ENCODE measurements at regions not wholly inside any gene's neighbourhood (a gene's known extent, or its start where the extent isn't known, plus 50 kb on each side); places are given as distances from the start of the nearest gene placed in this dataset.

DNA sequence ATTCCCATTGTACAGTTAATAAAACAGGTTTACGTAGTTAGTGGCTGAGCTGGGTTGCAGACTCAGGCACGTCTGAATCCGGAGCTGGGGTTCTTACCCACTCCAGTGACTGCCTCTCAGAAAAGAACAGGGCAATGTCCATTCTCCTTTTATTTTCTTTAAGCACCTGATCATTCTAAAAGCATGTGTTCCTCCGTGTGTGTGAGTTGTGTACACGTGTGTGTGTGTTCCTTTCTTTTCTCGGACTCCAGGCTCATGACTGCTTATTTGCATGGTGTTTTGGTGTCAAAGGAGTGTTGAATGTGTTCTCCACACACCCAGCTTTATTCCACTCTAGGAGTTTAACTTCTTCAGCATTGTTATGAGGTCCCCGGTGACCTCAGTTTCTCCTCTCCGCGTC lies 260.1 kb downstream of the SNX10 start:
- no peaks in the 10 kb centered on the region for H3K27me3 ChIP-seq (ENCODE audit: insufficient read depth, low read depth, low read length)

DNA sequence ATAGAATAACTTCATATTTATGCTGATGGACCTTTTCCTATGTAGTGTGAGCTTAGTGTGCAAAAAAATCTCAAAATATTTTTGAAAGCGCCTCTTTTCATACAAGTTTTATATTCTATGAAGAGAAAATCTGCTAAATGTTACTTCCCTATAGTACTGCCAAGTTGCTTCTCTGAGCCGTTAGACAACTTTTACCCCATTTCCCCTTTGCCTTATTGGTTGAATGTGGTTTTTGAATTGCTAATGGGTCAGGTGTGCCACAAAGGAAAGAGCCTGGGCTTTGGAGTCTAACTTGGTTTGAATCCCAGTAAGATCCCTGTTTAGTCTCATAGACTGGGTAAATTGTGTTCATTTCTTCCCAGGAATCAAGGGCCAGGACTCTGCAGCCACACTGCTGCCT lies 261.5 kb downstream of the SNX10 start:
- H3K4me2 ChIP-seq (ENCODE audit: low read length), result no peak overlapping the region
- no peaks in the 10 kb centered on the region for H4K20me1 ChIP-seq (ENCODE audit: insufficient read depth)
- no peak overlapping the region for H2AFZ ChIP-seq (ENCODE audit: low read depth, low read length)
- H3K4me3 ChIP-seq (ENCODE audit: low read length), result no peak overlapping the region
- H3K79me2 ChIP-seq (replicated peaks; ENCODE audit: insufficient read depth, low read length), result no peaks in the 10 kb centered on the region
- no peaks in the 10 kb centered on the region for H3K36me3 ChIP-seq (ENCODE audit: insufficient read depth, low read length)
- no peaks in the 10 kb centered on the region for H3F3A ChIP-seq (ENCODE audit: insufficient read depth, low read length, poor library complexity, severe bottlenecking)
- no peaks in the 10 kb centered on the region for H3K9me2 ChIP-seq (ENCODE audit: insufficient read depth, low read length)
- H3K9me3 ChIP-seq (ENCODE audit: low read length), result no peaks in the 10 kb centered on the region
- H3K27ac ChIP-seq (ENCODE audit: low read length), result no peak overlapping the region
- no peak for TF ChIP-seq RAD21 (conservative IDR thresholded peaks at IDR 0.05)
- no peak for TF ChIP-seq SMC3 (conservative IDR thresholded peaks at IDR 0.05; ENCODE audit: poor library complexity)
- TF ChIP-seq POLR2AphosphoS5 (IDR thresholded peaks at IDR 0.05), result no peak
- no peak for TF ChIP-seq EP300 (conservative IDR thresholded peaks at IDR 0.05; ENCODE audit: poor library complexity, severe bottlenecking)
- no peak for TF ChIP-seq EZH2 (IDR thresholded peaks at IDR 0.05; ENCODE audit: borderline replicate concordance, insufficient read depth, low read length, poor library complexity, severe bottlenecking)
- TF ChIP-seq MXI1 (conservative IDR thresholded peaks at IDR 0.05; ENCODE audit: poor library complexity, severe bottlenecking), result no peak
- TF ChIP-seq, protein P1, sequence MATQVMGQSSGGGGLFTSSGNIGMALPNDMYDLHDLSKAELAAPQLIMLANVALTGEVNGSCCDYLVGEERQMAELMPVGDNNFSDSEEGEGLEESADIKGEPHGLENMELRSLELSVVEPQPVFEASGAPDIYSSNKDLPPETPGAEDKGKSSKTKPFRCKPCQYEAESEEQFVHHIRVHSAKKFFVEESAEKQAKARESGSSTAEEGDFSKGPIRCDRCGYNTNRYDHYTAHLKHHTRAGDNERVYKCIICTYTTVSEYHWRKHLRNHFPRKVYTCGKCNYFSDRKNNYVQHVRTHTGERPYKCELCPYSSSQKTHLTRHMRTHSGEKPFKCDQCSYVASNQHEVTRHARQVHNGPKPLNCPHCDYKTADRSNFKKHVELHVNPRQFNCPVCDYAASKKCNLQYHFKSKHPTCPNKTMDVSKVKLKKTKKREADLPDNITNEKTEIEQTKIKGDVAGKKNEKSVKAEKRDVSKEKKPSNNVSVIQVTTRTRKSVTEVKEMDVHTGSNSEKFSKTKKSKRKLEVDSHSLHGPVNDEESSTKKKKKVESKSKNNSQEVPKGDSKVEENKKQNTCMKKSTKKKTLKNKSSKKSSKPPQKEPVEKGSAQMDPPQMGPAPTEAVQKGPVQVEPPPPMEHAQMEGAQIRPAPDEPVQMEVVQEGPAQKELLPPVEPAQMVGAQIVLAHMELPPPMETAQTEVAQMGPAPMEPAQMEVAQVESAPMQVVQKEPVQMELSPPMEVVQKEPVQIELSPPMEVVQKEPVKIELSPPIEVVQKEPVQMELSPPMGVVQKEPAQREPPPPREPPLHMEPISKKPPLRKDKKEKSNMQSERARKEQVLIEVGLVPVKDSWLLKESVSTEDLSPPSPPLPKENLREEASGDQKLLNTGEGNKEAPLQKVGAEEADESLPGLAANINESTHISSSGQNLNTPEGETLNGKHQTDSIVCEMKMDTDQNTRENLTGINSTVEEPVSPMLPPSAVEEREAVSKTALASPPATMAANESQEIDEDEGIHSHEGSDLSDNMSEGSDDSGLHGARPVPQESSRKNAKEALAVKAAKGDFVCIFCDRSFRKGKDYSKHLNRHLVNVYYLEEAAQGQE (IDR thresholded peaks at IDR 0.05; ENCODE audit: borderline replicate concordance), result no peak
- TF ChIP-seq TAF1 (IDR thresholded peaks at IDR 0.05; ENCODE audit: low read depth), result no peak
- TF ChIP-seq, protein P2, sequence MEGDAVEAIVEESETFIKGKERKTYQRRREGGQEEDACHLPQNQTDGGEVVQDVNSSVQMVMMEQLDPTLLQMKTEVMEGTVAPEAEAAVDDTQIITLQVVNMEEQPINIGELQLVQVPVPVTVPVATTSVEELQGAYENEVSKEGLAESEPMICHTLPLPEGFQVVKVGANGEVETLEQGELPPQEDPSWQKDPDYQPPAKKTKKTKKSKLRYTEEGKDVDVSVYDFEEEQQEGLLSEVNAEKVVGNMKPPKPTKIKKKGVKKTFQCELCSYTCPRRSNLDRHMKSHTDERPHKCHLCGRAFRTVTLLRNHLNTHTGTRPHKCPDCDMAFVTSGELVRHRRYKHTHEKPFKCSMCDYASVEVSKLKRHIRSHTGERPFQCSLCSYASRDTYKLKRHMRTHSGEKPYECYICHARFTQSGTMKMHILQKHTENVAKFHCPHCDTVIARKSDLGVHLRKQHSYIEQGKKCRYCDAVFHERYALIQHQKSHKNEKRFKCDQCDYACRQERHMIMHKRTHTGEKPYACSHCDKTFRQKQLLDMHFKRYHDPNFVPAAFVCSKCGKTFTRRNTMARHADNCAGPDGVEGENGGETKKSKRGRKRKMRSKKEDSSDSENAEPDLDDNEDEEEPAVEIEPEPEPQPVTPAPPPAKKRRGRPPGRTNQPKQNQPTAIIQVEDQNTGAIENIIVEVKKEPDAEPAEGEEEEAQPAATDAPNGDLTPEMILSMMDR (IDR thresholded peaks at IDR 0.05; ENCODE audit: poor library complexity, severe bottlenecking), result no peak
- no peak overlapping the region for H3K9ac ChIP-seq (ENCODE audit: low read length)
- H3K27me3 ChIP-seq (ENCODE audit: insufficient read depth, low read depth, low read length), result no peaks in the 10 kb centered on the region

More for the DNA sequence above, 260.1 kb downstream of the SNX10 start:
- Histone ChIP-seq H3K4me3 (ENCODE audit: low read length) (no peak overlapping the region), H3K4me2 (ENCODE audit: low read length) (no peak overlapping the region), H3F3A (ENCODE audit: insufficient read depth, low read length, poor library complexity, severe bottlenecking) (no peaks in the 10 kb centered on the region), H3K9ac (ENCODE audit: low read length) (no peak overlapping the region), H3K9me2 (ENCODE audit: insufficient read depth, low read length) (no peaks in the 10 kb centered on the region), H4K20me1 (ENCODE audit: insufficient read depth) (no peaks in the 10 kb centered on the region), H3K27ac (ENCODE audit: low read length) (no peak overlapping the region), H3K36me3 (ENCODE audit: insufficient read depth, low read length) (no peaks in the 10 kb centered on the region), H3K9me3 (ENCODE audit: low read length) (no peaks in the 10 kb centered on the region), H2AFZ (ENCODE audit: low read depth, low read length) (no peak overlapping the region), H3K79me2 (replicated peaks; ENCODE audit: insufficient read depth, low read length) (no peaks in the 10 kb centered on the region)
- TF ChIP-seq SMC3 (conservative IDR thresholded peaks at IDR 0.05; ENCODE audit: poor library complexity) (no peak), EZH2 (IDR thresholded peaks at IDR 0.05; ENCODE audit: borderline replicate concordance, insufficient read depth, low read length, poor library complexity, severe bottlenecking) (no peak), RAD21 (conservative IDR thresholded peaks at IDR 0.05) (no peak), TAF1 (IDR thresholded peaks at IDR 0.05; ENCODE audit: low read depth) (no peak), MXI1 (conservative IDR thresholded peaks at IDR 0.05; ENCODE audit: poor library complexity, severe bottlenecking) (no peak)
- TF ChIP-seq, protein P2 (IDR thresholded peaks at IDR 0.05; ENCODE audit: poor library complexity, severe bottlenecking), result no peak

Measured in neural cell (in vitro differentiated cells).